CD4-positive, alpha-beta T cell (primary cell): ENCODE measurements at regions not wholly inside any gene's neighbourhood (a gene's known extent, or its start where the extent isn't known, plus 50 kb on each side); places are given as distances from the start of the nearest gene placed in this dataset.

Source experiments
- ATAC-seq: fragments of 200-7000 bp; cut with Tn5 transposase; one replicate; pipeline ENCODE4 v1.10.0; 2022; ENCODE audit warnings: mild to moderate bottlenecking; ENCODE audit not compliant: poor library complexity
- CTCF ChIA-PET: fragments of 350-600 bp; sonication (Branson Sonifier 250); formaldehyde crosslinking; loops from one replicate; lab custom pipeline; 2021; ENCODE audit warnings: antibody characterized with exemption, inconsistent platforms; lab: Charles Lee
- POLR2A ChIA-PET: fragments of 350-600 bp; sonication (Branson Sonifier 250); formaldehyde crosslinking; loops from one replicate; lab custom pipeline; 2021; ENCODE audit warnings: antibody characterized with exemption, inconsistent platforms; lab: Charles Lee
- DNase-seq, 14 experiments: peaks; one replicate each; pipeline ENCODE4 v3.0.0-alpha.2; 2013 to 2020; ENCODE audit warnings: mixed read lengths in 2 of 14
- H3K27ac ChIP-seq, 2 donors: one replicate each; pipeline versions ENCODE4 v1.5.1 to v1.7.0; 2013; ENCODE audit warnings: low read length in 2 of 2, low read depth in 1 of 2, mild to moderate bottlenecking in 1 of 2
- H3K27me3 ChIP-seq, 2 experiments: 1 replicate in 1 of 2; 2 replicates in 1 of 2; pipeline versions ENCODE4 v1.6.1 to v1.7.0; 2013; ENCODE audit warnings: low read length in 2 of 2, control low read depth in 1 of 2, mild to moderate bottlenecking in 1 of 2, moderate library complexity in 1 of 2; ENCODE audit not compliant: insufficient read depth in 2 of 2, control insufficient read depth in 1 of 2
- H3K36me3 ChIP-seq: one replicate; pipeline ENCODE4 v1.6.1; 2013; ENCODE audit warnings: low read length, control low read depth; ENCODE audit not compliant: insufficient read depth
- H3K4me1 ChIP-seq: one replicate; pipeline ENCODE4 v1.6.1; 2013; ENCODE audit warnings: low read length, control low read depth; ENCODE audit not compliant: insufficient read depth
- H3K4me3 ChIP-seq: one replicate; pipeline ENCODE4 v1.5.1; 2013; ENCODE audit warnings: mild to moderate bottlenecking, low read length, moderate library complexity
- H3K9me3 ChIP-seq, 2 experiments: 1 replicate in 1 of 2; 2 replicates in 1 of 2; pipeline versions ENCODE4 v1.6.1 to v1.7.0; 2013; ENCODE audit warnings: low read length in 2 of 2, mild to moderate bottlenecking in 2 of 2, control low read depth in 1 of 2, moderate library complexity in 1 of 2; ENCODE audit not compliant: control insufficient read depth in 1 of 2, insufficient read depth in 1 of 2
- H3K27ac Mint-ChIP-seq: one replicate; pipeline ENCODE4 v1.8.0; 2020; ENCODE audit warnings: mixed read lengths
- H3K27me3 Mint-ChIP-seq: one replicate; pipeline ENCODE4 v1.8.0; 2021; ENCODE audit warnings: mixed read lengths
- H3K36me3 Mint-ChIP-seq: one replicate; pipeline ENCODE4 v1.8.0; 2021; ENCODE audit warnings: low read depth, mixed read lengths
- H3K4me1 Mint-ChIP-seq: one replicate; pipeline ENCODE4 v1.8.0; 2021; ENCODE audit warnings: low read depth, mixed read lengths
- H3K4me3 Mint-ChIP-seq: one replicate; pipeline ENCODE4 v1.8.0; 2020; ENCODE audit warnings: mild to moderate bottlenecking, mixed read lengths
- H3K9me3 Mint-ChIP-seq: one replicate; pipeline ENCODE4 v1.8.0; 2020; ENCODE audit warnings: mixed read lengths
- CTCF ChIP-seq: fragments of 200-600 bp; IDR thresholded peaks from one replicate; pipeline ENCODE4 v1.8.0; 2022; ENCODE audit warnings: antibody characterized with exemption, mild to moderate bottlenecking
- intact Hi-C, 2 experiments: fragments of 100-400 bp; cut with DNase I in 1 of 2; cut with micrococcal nuclease in 1 of 2; formaldehyde crosslinking; loops; one replicate each; pipeline versions ENCODE4 v1.15.1 to v1.9.0; 2023 to 2025; cut with DNase I, micrococcal nuclease

GRCh38 chr10:130483691-130484467 lies 347.7 kb downstream of the GLRX3 start:
- peaks cover 0 to 41% of the 10 kb centered on the region in 2 experiments for H3K9me3 ChIP-seq
- H3K36me3 ChIP-seq = no peaks in the 10 kb centered on the region
- H3K27me3 Mint-ChIP-seq = no peaks in the 10 kb centered on the region
- ChIA-PET POLR2A (no interaction called here), CTCF (no interaction called here)
- no peaks in the 10 kb centered on the region for H3K4me1 Mint-ChIP-seq
- no peak overlapping the region for H3K27ac ChIP-seq
- no peak overlapping the region for H3K4me3 ChIP-seq
- ATAC-seq (no peak), DNase-seq (no peak)
- no peaks in the 10 kb centered on the region for H3K36me3 Mint-ChIP-seq
- no peaks in the 10 kb centered on the region for H3K4me1 ChIP-seq
- H3K4me3 Mint-ChIP-seq = no peak overlapping the region
- H3K9me3 Mint-ChIP-seq = no peaks in the 10 kb centered on the region
- no peaks in the 10 kb centered on the region for H3K27me3 ChIP-seq
- no peak overlapping the region for H3K27ac Mint-ChIP-seq
- intact Hi-C loops = no loop called here
- no peak for TF ChIP-seq CTCF

- ATAC-seq (no peak), DNase-seq (peak in 1 of 14 experiments; percentile 31)
- TF ChIP-seq CTCF = no peak
- ChIA-PET CTCF (no interaction called here), POLR2A (no interaction called here)
- no peaks in the 10 kb centered on the region for H3K36me3 Mint-ChIP-seq
- H3K4me3 Mint-ChIP-seq = no peak overlapping the region
- H3K27me3 Mint-ChIP-seq = no peaks in the 10 kb centered on the region
- H3K9me3 ChIP-seq = peaks cover 0 to 41% of the 10 kb centered on the region in 2 experiments
- H3K4me1 ChIP-seq = no peaks in the 10 kb centered on the region
- H3K9me3 Mint-ChIP-seq = no peaks in the 10 kb centered on the region
- H3K27ac Mint-ChIP-seq = no peak overlapping the region
- no peak overlapping the region for H3K27ac ChIP-seq
- no peak overlapping the region for H3K4me3 ChIP-seq
- H3K27me3 ChIP-seq = no peaks in the 10 kb centered on the region
- intact Hi-C loops = no loop called here
- H3K4me1 Mint-ChIP-seq = no peaks in the 10 kb centered on the region
- no peaks in the 10 kb centered on the region for H3K36me3 ChIP-seq
These were observed 348.4 kb downstream of the GLRX3 start for GRCh38 chr10:130484468-130485180.

- no peak overlapping the region for H3K27ac Mint-ChIP-seq
- CTCF ChIA-PET = no interaction called here
These were observed 349.2 kb downstream of the GLRX3 start for GRCh38 chr10:130485236-130485957.

More at GRCh38 chr10:130485236-130485957, 349.2 kb downstream of the GLRX3 start:
- no peak overlapping the region for H3K4me3 ChIP-seq
- Mint-ChIP-seq H3K36me3 (no peaks in the 10 kb centered on the region), H3K9me3 (no peaks in the 10 kb centered on the region), H3K4me1 (no peaks in the 10 kb centered on the region), H3K27me3 (no peaks in the 10 kb centered on the region), H3K4me3 (no peak overlapping the region)
- peaks cover 0 to 41% of the 10 kb centered on the region in 2 experiments for H3K9me3 ChIP-seq
- ATAC-seq = no peak
- H3K27me3 ChIP-seq = no peaks in the 10 kb centered on the region
- TF ChIP-seq CTCF = no peak
- H3K27ac ChIP-seq = no peak overlapping the region
- POLR2A ChIA-PET = no interaction called here
- peak in 1 of 14 experiments; percentile 21 for DNase-seq
- no peaks in the 10 kb centered on the region for H3K4me1 ChIP-seq
- intact Hi-C loops = no loop called here
- no peaks in the 10 kb centered on the region for H3K36me3 ChIP-seq
